HFF-Myc (cell line): ENCODE measurements at regions not wholly inside any gene's neighbourhood (a gene's known extent, or its start where the extent isn't known, plus 50 kb on each side); places are given as distances from the start of the nearest gene placed in this dataset.

Source experiments
- DNase-seq: peaks from one replicate; pipeline ENCODE4 v3.0.0-alpha.2; 2011; ENCODE audit warnings: low read depth; ENCODE audit errors: extremely low read depth
- H3K4me3 ChIP-seq: replicated peaks from 2 replicates; pipeline ENCODE4 v1.5.1; 2011; ENCODE audit warnings: low read depth, mild to moderate bottlenecking, control low read depth, low read length
- CTCF ChIP-seq: IDR thresholded peaks from 2 replicates; pipeline ENCODE4 v1.5.1; 2012; ENCODE audit warnings: mild to moderate bottlenecking, low read depth, low read length, control low read depth; ENCODE audit errors: missing control alignments

GRCh38 chr9:82104252-82104651, 115.7 kb downstream of the SPATA31D1 start:
- DNase-seq, result no peak
- no peak for TF ChIP-seq CTCF
- no peak overlapping the region for H3K4me3 ChIP-seq

GRCh38 chr9:82105729-82106128, 117.2 kb downstream of the SPATA31D1 start:
- DNase-seq, result no peak
- no peak overlapping the region for H3K4me3 ChIP-seq
- no peak for TF ChIP-seq CTCF

GRCh38 chr9:82106536-82106935, 118.0 kb downstream of the SPATA31D1 start:
- no peak for DNase-seq
- H3K4me3 ChIP-seq, result no peak overlapping the region
- TF ChIP-seq CTCF, result no peak

GRCh38 chr9:82108474-82108873, 119.9 kb downstream of the SPATA31D1 start:
- H3K4me3 ChIP-seq, result no peak overlapping the region
- no peak for TF ChIP-seq CTCF

GRCh38 chr9:82108941-82109340, 120.4 kb downstream of the SPATA31D1 start:
- no peak for DNase-seq
- H3K4me3 ChIP-seq, result no peak overlapping the region
- no peak for TF ChIP-seq CTCF

More at GRCh38 chr9:82108474-82108873, 119.9 kb downstream of the SPATA31D1 start:
- DNase-seq, result no peak

GRCh38 chr9:82109626-82110025, 121.1 kb downstream of the SPATA31D1 start:
- DNase-seq, result no peak
- H3K4me3 ChIP-seq, result no peak overlapping the region
- TF ChIP-seq CTCF, result no peak

- no peak overlapping the region for H3K4me3 ChIP-seq
- TF ChIP-seq CTCF, result no peak
- DNase-seq, result no peak
These were observed 122.3 kb downstream of the SPATA31D1 start for GRCh38 chr9:82110881-82111280.
